ENCODE measurements at regions not wholly inside any gene's neighbourhood (a gene's known extent, or its start where the extent isn't known, plus 50 kb on each side); places are given as distances from the start of the nearest gene placed in this dataset.

- TF ChIP-seq CTCF (conservative IDR thresholded peaks at IDR 0.05; ENCODE audit: low read depth in 2 of 2) (no peak), EZH2phosphoT487 (IDR thresholded peaks at IDR 0.05; ENCODE audit: unreplicated experiment) (no peak), EZH2 (IDR thresholded peaks at IDR 0.05; ENCODE audit: low read depth, unreplicated experiment) (no peak), ETS1 (IDR thresholded peaks at IDR 0.05) (no peak), POLR2AphosphoS5 (IDR thresholded peaks at IDR 0.05; ENCODE audit: low read depth) (no peak)
Measured at GRCh38 chr13:90538063-90538462, 809.4 kb upstream of the MIR17HG start.

Measured in GM23338 (cell line).